Stimulated activated CD4-positive, alpha-beta T cell treated with anti-CD3 and anti-CD28 coated beads, Interleukin-12 subunit alpha, Interleukin-12 subunit beta, amount 100 ng/mL, for 48 hours (primary cell): ENCODE measurements at regions not wholly inside any gene's neighbourhood (a gene's known extent, or its start where the extent isn't known, plus 50 kb on each side); places are given as distances from the start of the nearest gene placed in this dataset.
"Not testable (repeated sequence)": the region's sequence is repeated elsewhere in the genome, so short reads cannot be mapped to it uniquely, and the experiment has no call there.

Source experiments
- DNase-seq, 3 donors: peaks; one replicate each; pipeline ENCODE4 v3.0.0-alpha.2; 2020; ENCODE audit warnings: low read depth in 2 of 3, low spot score in 1 of 3

DNA sequence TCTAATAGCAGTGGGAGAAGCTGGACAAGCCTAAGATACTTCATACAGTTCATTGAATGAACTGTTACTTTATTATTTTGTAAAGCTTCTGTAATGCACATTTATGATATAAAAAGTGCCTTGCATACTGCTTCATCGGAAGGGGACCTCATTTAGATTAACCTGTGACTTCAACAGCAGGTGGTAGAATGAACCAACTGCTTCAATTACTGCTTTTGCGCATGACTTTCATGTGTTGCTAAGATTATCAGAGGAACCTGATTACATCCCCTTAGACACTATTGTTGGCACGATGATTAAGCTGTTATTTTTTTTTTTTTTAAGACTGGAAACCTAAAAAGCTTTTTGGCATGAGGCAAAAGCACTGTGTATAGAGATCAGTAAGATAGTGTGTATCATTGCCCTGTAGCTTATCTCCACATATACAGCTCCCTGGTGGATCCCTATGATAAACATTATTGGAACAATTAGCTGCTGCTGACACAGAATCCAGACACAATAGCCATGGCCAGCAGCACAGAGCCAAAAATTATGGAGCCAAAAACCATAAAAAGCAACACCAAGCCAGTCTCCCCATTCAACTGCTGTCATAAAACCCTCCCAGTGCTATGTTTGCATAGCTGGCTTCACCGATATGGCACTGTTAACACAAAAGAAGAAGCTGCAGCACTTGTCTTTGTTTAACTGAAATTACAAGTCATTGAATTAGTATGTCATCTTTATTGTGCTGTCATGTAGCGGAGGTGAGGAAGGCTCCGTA lies 731.6 kb upstream of the MMS22L start:
- no peak for DNase-seq

DNA sequence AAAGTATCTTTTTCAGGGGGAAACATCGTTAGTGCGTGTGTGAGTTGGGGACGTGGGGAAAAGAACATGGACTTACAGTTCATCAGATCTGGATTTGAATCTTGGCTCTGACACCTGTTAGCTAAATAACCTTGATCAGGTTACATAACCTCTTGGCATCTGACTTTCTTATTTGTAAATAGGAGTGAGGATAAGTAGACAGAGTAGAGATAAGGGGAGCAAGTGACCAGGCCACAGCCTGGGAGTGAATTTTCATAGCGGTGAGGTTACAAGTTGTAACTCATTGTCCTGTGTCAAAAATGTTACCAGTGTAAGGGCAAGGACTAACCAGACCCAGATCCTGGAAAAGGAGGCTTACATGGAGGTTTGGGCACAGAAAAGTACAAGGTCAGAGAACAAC lies 733.5 kb upstream of the MMS22L start:
- no peak for DNase-seq

DNA sequence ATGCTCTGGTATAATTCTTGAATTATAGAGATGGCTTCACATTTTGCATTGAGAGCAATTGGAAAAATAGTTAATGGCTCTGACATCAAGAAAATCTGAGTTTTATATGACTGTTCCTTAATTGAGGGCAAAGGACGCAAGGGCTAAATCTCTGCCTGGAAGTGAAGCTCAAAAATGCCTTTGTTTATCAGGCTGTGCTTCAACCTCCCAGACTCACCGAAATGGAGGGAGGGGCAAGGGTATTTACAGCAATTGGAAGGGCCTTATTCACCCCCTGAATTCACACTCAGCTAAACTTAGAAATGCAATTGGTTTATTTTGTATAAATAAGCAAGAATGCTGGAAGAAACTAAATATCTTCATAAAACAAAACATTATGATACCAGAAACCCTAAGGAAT lies 737.2 kb upstream of the MMS22L start:
- DNase-seq: no peak

DNA sequence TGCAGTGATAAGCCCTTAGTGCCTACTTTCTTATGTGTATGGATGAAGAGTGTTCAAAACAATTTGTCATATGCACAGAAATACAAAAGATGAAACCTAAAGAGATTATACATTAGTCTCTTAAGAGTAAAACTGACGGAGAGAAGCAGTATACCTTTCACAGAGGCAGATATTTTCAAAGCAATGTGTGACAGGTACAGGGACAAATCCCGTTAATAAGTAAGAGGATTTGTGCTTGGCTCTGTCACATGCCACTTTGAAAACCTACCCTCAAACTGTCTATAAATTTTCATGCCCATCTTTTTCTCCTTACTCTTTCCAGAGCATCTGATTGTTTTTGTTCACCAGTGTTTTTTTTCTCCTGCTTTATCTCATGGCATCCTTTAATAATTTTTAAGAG lies 741.3 kb upstream of the MMS22L start:
- DNase-seq: no peak

DNA sequence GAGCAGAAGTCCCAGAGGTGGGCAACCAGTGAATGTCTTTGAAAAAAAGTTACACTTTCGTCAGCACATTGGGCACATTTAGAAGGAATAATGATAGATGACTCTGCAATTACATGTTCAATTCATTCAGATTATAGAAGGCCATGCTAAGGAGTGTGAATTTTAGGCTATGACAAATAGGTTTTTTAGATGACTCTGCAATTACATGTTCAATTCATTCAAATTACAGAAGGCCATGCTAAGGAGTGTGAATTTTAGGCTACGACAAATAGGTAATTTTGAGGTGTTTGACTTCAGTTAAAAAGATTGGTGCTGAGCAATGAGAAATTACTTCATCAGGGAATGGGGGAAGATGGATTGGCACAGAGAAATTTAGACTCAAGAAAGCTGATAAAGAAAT lies 744.9 kb upstream of the MMS22L start:
- DNase-seq: no peak

DNA sequence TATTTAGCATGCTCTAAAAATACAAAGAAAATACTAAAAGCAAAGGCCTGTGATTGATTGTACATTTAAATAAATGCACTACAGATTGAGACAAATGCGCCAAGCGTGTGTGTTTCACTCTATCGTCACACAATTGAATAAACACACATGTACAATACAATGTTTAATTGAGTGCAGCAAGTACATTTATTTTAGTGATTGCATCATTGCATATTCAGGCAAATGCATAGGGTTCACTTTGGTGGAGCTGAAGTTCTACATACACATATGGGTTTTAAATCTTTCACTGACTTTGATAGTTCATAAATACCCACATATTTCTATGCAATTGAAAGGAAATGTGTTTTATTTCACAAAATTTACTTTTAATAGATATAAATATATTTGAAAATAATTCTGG lies 750.6 kb upstream of the MMS22L start:
- no peak for DNase-seq

DNA sequence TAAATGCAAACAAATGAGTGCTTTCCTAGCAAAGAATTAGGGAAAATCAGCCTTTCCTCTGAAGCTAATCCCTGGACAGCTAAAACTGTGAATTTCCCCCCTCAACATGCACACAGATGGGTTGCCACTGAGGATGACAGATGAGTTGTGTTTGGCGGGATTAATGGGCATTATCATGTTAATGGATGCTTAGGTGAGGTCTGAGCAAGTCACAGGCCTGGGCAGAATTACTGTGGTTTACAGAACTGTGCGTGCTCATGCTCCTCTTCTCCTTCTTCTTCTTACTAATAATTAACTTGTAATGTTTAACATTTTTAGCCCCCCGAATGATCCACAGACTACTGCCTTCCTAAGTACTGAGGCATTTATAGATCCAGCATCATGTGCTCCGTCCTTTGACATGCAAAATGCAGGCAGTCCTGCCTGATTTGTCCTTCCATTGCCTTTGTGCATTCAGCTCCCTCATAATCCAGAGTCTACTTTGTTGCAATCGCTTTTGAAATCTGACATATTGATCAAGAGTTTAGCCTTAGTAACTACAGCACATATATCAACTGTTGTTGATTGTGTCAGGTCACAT lies 753.4 kb upstream of the MMS22L start:
- DNase-seq: no peak

DNA sequence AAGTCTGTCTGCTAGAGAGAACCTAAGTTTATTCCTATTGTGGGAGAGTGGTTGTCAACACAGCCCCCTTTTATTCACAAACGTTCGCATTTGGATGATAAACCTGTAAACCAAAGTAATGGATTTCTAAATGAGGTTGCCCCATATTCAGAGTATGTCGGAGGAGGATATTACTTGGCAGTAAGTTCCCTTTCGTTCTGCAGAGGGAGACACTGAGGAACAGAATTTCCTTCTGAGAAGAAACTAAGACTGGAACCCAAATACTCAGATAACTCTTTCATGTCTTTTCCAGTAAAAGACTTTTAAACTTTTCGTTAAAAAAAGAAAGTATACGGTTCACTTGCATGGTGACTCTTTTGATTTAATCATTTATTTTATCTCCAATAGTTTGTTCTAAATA lies 754.6 kb upstream of the MMS22L start:
- no peak for DNase-seq

DNA sequence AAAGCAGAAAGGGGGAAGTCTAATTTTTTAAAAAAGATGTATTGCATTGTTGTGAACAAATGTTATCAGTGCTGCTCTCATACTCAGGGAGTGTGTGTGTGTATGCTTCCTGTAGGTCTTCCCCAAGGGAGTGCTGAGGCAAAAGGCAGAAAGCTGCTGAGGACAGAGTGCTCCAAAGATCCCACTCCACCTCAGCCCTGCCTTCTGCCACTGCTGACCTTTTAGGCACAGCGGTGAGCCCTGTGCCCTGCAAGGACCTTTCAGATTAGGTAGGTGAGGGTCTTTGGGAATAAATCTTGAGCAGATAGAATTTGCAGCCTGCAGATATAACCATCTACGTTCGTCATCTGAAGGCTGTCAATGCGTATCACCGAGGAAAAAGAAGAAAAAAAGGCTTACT lies 756.4 kb upstream of the MMS22L start:
- no peak for DNase-seq

DNA sequence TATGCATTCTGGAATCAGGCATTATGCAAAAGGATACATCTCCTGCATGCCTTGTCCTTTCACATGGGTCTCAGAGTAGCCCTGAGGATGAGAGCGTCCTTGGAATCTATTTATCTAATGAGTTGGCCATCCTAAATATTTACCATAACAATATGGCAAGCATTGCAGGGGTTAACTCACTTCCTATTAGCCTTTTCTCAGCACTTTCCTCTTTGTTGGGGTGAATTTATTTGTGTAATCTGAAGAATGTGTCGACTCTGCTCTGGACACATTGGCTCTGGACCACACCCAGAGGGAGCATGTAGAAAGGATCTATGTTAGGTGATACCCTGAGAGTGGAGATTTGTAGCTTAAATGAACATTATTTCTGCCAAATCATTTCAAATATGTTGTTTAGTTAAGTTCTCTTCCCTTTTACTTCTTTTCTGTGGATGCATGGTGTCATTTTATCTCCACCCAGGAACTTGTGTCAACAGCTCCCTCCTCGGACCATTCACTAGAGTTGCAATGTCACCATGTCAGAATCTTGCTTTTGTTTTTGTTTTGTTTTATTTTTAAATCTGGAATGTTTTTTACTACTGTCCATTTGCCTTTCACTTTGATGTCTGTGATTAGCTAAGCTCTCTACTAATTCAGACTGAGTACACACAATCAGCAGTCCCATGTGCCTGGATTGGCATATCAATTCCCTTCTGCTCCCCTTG lies 757.0 kb upstream of the MMS22L start:
- DNase-seq: no peak

DNA sequence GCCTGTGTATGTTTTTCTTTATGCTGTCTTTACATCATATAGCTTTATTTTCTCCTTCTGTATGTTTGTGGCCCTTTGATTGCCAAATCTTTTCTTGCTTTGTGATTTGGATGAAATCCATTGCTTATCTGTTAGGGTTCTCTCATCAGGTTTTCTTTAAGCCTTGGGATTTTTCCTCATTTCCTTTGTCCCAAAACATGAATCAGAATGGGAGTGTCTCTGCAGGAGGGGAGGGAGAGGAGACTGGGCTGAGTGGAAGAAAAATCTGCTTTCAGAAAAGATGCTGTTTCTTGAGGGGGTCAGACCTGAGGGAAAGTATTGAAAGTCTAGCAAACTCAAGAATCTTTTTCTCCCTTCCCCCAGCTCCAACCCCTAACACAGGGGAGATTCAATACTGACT lies 758.0 kb upstream of the MMS22L start:
- no peak for DNase-seq

DNA sequence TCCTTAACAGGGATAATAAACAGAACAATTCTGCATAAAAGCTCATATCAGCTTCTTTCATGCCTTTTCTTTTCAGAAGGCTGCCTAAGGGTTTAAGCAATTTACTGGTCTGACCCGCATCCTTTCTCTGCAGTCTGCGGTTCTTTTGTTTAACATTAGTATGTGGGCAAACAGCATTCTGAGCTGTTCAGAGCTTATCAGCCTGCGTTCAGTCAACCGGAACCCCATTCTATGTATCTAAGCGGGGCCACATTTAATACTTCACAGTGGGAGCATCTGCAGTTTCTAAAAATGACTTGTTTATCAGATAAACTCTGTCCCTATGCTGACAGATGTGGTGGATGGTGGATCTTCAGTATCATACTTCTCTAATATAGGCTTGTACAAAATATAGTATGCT lies 758.9 kb upstream of the MMS22L start:
- DNase-seq: no peak

DNA sequence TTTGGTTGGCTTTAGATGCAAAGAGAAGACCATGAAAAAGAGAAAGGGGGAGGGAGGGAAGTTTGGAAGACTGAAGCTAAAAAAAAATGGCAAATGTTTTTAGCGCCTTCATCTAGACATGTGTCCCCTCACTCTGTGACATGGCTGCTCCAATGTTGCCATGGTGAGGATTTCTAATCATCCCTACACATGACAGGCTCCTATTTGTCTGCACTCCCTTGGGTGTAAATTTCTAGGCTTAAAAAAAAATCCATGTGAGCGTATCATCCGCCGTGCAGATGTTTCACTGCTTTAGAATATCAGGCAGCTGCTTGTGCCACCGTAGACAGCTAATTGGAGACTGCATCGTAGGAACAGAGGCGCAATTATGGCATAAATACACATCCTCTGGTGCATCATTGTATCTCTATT lies 761.1 kb upstream of the MMS22L start:
- no peak for DNase-seq

DNA sequence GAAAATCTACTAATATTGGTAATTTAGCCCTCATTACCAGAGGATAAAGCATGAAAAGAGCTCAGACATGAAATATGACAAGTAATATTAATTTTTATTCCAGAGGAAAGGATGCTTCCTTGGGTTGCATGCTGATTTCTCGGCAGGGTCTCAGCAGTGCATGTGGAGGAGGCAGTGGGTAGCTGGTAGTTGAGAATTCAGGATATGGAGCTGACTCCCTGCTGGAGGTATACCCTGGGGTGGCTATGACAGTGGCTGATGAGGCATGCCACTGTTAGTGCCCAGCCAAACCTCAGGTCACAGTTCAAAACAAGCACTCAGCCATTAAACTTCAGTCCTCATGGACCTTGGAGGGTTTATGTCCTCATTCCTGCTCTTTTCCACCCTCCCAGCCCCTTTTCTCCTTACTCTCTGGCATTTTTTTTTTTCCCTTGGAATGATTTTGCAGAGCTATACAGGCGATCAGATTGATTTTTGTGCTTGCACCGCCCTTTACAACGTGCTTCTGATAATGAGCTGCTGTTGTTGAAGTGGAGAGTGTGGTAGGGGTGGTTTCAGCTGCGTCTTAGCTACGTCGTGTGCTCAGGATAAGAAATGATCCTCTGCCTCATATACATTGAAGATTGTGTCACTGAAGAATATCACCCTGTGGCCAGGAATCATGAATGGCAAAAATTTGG lies 761.9 kb upstream of the MMS22L start:
- no peak for DNase-seq

DNA sequence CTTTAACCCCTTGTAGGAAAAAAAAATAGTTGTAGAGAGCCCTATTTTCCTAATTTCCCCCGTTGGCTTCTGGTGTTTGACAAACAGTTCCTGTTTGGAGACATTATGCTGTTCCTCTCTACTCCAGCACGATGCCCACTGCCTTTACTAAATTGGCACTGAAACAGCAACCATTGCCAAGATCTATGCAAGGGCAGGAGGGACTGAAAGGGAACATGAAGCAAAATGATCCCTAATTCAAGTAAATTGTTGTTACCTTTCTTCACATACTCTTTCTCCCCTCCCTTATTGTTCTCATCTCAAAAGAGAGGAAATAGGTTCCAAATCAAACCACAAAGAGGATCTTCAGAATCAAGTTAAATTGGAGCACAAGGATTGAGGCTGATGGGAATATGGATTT lies 764.1 kb upstream of the MMS22L start:
- no peak for DNase-seq

DNA sequence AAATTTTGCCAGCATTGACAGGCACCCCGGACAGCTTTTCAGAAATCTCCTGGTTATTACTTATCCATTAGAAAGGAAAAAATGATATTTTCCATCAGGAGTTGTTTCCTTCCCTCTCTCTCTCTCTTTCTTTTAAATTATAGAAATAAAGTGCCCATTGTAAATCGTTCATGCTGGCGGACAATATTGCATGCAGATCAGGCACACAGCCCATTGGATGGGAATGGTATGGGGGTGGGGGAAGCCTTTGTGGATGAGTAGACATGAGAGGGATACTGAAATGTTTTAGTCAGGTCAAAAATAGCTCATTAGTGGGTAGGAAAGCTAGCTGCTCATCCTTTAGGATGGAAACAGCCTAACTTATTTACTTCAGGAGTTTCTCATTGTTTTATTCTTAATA lies 764.9 kb upstream of the MMS22L start:
- no peak for DNase-seq

DNA sequence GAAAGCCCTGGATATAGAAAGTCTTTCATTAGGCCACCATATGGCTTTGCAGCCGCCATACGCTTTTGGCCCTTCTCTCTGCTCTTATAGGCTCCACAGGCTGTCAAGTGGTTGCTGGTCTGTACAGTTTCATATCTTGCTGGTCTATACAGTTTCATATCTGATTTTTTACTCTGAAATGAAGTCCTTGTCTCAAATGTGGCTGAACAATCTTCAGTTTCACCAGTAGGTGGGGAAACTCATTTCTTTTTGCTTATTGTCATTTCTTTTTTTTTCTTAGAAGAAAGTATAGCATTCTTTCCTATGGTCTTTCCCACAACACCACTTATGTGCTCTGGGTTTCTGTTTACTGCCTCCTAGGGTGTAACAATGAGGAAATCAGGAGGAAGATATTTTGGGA lies 771.4 kb upstream of the MMS22L start:
- no peak for DNase-seq

DNA sequence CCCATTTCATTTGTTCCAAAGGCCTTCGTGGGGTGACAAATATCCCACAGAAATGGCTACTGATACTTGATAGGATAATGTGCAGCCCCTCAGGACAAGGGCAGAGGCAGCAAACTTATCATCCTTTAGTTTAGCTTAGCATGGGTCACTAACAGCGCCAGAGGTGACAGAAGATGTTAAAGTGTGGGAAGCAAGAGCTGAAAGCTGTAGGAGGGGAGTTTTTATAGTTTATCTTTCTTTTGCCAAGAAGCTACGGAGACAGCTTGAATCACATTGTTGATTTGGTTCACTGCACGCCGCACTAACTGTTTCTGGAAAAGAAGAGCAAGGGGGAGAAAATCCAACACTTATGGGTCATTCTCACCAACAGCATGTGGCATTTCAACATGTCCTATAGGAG lies 773.9 kb upstream of the MMS22L start:
- DNase-seq: no peak

DNA sequence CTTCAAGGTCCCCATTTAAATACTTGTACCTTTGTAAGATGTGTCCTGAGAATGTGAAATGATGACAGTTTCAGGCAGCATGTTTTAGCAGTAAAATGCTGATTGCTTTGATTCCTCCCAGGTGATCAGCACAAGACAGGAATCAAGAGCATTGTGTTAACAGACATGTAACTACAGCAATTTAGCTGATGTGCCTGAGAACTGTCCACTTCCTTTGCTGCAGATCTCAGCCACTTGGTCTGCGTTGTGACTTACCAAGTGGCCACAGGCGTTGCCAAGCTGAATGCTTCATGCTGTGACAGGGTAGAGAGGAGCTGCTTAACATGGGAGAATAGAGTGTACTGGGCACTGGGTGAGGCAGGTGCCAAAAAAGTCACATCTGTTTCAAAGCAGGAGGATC lies 767.0 kb upstream of the POU3F2 start:
- no peak for DNase-seq

DNA sequence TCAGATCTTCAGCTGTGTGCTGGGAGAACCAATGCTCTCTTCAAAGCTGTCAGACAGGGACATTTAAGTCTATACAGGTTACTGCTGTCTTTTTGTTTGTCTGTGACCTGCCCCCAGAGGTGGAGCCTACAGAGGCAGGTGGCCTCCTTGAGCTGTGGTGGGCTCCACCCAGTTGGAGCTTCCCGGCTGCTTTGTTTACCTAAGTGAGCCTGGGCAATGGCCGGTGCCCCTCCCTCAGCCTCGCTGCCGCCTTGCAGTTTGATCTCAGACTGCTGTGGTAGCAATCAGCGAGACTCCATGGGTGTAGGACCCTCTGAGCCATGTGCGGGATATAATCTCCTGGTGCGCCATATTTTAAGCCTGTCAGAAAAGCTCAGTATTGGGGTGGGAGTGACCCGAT lies 745.8 kb upstream of the POU3F2 start:
- DNase-seq: not testable (repeated sequence)

DNA sequence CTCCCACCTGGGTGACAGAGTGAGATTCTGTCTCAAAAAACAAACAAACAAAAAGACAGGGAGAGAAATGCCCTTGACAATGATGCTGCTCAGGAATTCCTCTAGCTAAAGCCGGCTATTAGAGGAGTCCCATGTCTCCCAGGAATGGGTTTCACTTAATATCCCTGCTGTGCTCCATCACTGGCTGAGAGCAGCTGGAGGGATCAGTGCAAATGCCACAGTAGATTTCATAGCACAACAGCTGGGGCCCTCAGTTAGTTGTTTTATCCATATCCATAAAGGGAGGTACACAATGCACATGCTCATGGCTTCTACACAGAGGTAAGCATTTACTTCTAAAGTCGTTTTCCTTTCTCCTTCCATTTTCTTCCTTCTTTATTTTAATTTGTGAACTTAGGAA lies 742.0 kb upstream of the POU3F2 start:
- DNase-seq: no peak

DNA sequence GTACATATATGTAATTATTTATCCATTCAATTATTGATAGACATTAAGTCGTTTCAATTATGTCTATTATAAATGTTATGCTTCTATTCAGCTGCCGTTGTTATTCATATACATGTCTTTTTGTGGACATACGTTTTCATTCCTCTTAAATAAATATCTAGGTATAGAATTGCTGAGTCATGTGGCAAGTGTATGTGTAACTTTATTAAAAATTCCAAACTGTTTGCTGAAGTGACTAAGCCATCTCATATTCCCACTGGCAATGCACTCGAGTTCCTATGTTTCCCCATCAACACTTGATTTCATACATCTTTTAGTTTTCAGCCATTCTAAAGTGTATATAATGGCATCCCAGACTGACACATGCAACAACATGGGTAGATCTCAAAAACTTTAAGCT lies 739.7 kb upstream of the POU3F2 start:
- no peak for DNase-seq
